Tibial nerve (tissue), 4 donors: ENCODE measurements at regions not wholly inside any gene's neighbourhood (a gene's known extent, or its start where the extent isn't known, plus 50 kb on each side); places are given as distances from the start of the nearest gene placed in this dataset.

Experiments
- DNase-seq, 2 donors: peaks; one replicate each; pipeline ENCODE4 v3.0.0-alpha.2; 2019; ENCODE audit warnings: low spot score in 2 of 2
- H3K27ac ChIP-seq, 4 donors: fragments of 200-600 bp; sonication (generic) in 3 of 4; one replicate each; pipeline ENCODE4 v1.5.1; 2017 to 2019; ENCODE audit warnings: mild to moderate bottlenecking in 1 of 4
- H3K27me3 ChIP-seq, 2 donors: fragments of 200-600 bp; sonication (generic) in 1 of 2; one replicate each; pipeline versions ENCODE4 v1.5.1 to v1.6.0; 2017 to 2019
- H3K36me3 ChIP-seq, 3 donors: fragments of 200-600 bp; sonication (generic); one replicate each; pipeline ENCODE4 v1.5.1; 2018 to 2019
- H3K4me1 ChIP-seq, 4 donors: fragments of 200-600 bp; sonication (generic) in 3 of 4; one replicate each; pipeline ENCODE4 v1.5.1; 2017 to 2019
- H3K4me3 ChIP-seq, 4 donors: fragments of 200-600 bp; sonication (generic) in 3 of 4; one replicate each; pipeline ENCODE4 v1.5.1; 2017 to 2019; ENCODE audit warnings: mild to moderate bottlenecking in 1 of 4, moderate library complexity in 1 of 4
- H3K9me3 ChIP-seq, 4 donors: fragments of 200-600 bp; sonication (generic) in 3 of 4; one replicate each; pipeline ENCODE4 v1.5.1; 2017 to 2019
- CTCF ChIP-seq, 5 experiments: fragments of 200-600 bp in 3 of 5; fragments of 450-650 bp in 2 of 5; sonication (generic) in 3 of 5; IDR thresholded peaks; one replicate each; pipeline ENCODE4 v1.5.1; 2016 to 2019; ENCODE audit warnings: antibody characterized with exemption in 5 of 5, mild to moderate bottlenecking in 3 of 5, moderate library complexity in 2 of 5
- EP300 ChIP-seq, 2 donors: sonication (generic); formaldehyde crosslinking; IDR thresholded peaks; one replicate each; pipeline ENCODE4 v1.6.1; 2017; ENCODE audit warnings: antibody characterized with exemption in 2 of 2, mild to moderate bottlenecking in 1 of 2
- POLR2A ChIP-seq, 2 donors: fragments of 450-650 bp; IDR thresholded peaks; one replicate each; pipeline ENCODE4 v1.6.1; 2017; ENCODE audit warnings: antibody characterized with exemption in 2 of 2, mild to moderate bottlenecking in 2 of 2, moderate library complexity in 2 of 2
- WGBS, 2 donors: methylation state at CpG; one replicate each; pipeline ENCODE4 v1.1.5; 2018; 5-methylcytosine and 5-hydroxymethylcytosine counted together

- Histone ChIP-seq H3K4me3 (no peak overlapping the region), H3K27me3 (no peaks in the 10 kb centered on the region), H3K36me3 (no peaks in the 10 kb centered on the region), H3K27ac (no peak overlapping the region), H3K4me1 (no peaks in the 10 kb centered on the region), H3K9me3 (no peaks in the 10 kb centered on the region)
- 87 to 92% methylated on average over 2 of the region's 2 CpGs for WGBS, 2 donors
- DNase-seq = no peak
- no peak for TF ChIP-seq EP300 (IDR thresholded peaks at IDR 0.05)
- no peak for TF ChIP-seq POLR2A (IDR thresholded peaks at IDR 0.05)
- TF ChIP-seq CTCF (IDR thresholded peaks at IDR 0.05) = no peak
Observed at GRCh38 chr2:139946690-139947089, 1166.5 kb upstream of the NXPH2 start.

GRCh38 chr2:139940686-139941085, 1160.5 kb upstream of the NXPH2 start:
- H3K9me3 ChIP-seq = peaks cover 0 to 7% (median 0%) of the 10 kb centered on the region in 4 donors
- TF ChIP-seq POLR2A (IDR thresholded peaks at IDR 0.05) = no peak
- no peak for TF ChIP-seq CTCF (IDR thresholded peaks at IDR 0.05)
- no peak for TF ChIP-seq EP300 (IDR thresholded peaks at IDR 0.05)
- 92 to 100% methylated on average over 1 of the region's 1 CpG for WGBS, 2 donors
- DNase-seq = no peak
- no peak overlapping the region for H3K27ac ChIP-seq
- no peaks in the 10 kb centered on the region for H3K4me1 ChIP-seq
- H3K27me3 ChIP-seq = no peaks in the 10 kb centered on the region
- H3K36me3 ChIP-seq = no peaks in the 10 kb centered on the region
- no peak overlapping the region for H3K4me3 ChIP-seq

GRCh38 chr2:139925903-139926302, 1145.7 kb upstream of the NXPH2 start:
- WGBS, 2 donors = 39 to 47% methylated on average over 1 of the region's 1 CpG
- no peaks in the 10 kb centered on the region for H3K36me3 ChIP-seq
- H3K9me3 ChIP-seq = no peaks in the 10 kb centered on the region
- no peaks in the 10 kb centered on the region for H3K4me1 ChIP-seq
- H3K27me3 ChIP-seq = no peaks in the 10 kb centered on the region
- H3K27ac ChIP-seq = no peak overlapping the region
- TF ChIP-seq EP300 (IDR thresholded peaks at IDR 0.05) (no peak), CTCF (IDR thresholded peaks at IDR 0.05) (no peak), POLR2A (IDR thresholded peaks at IDR 0.05) (no peak)
- no peak overlapping the region for H3K4me3 ChIP-seq
- no peak for DNase-seq

GRCh38 chr2:139924070-139924469, 1143.9 kb upstream of the NXPH2 start:
- Histone ChIP-seq H3K36me3 (no peaks in the 10 kb centered on the region), H3K4me1 (no peaks in the 10 kb centered on the region), H3K4me3 (no peak overlapping the region), H3K27me3 (no peaks in the 10 kb centered on the region), H3K9me3 (no peaks in the 10 kb centered on the region), H3K27ac (no peak overlapping the region)
- TF ChIP-seq POLR2A (IDR thresholded peaks at IDR 0.05) (no peak), CTCF (IDR thresholded peaks at IDR 0.05) (no peak), EP300 (IDR thresholded peaks at IDR 0.05) (no peak)
- 81 to 85% methylated on average over 5 of the region's 5 CpGs for whole genome bisulfite sequencing, 2 donors
- DNase-seq = no peak

- no peaks in the 10 kb centered on the region for H3K27me3 ChIP-seq
- no peaks in the 10 kb centered on the region for H3K9me3 ChIP-seq
- no peak for TF ChIP-seq POLR2A (IDR thresholded peaks at IDR 0.05)
- no peak for TF ChIP-seq EP300 (IDR thresholded peaks at IDR 0.05)
- no peak for TF ChIP-seq CTCF (IDR thresholded peaks at IDR 0.05)
- no peak for DNase-seq
- no peaks in the 10 kb centered on the region for H3K36me3 ChIP-seq
- no peak overlapping the region for H3K27ac ChIP-seq
- no peaks in the 10 kb centered on the region for H3K4me1 ChIP-seq
- H3K4me3 ChIP-seq = no peak overlapping the region
- 87 to 90% methylated on average over 3 of the region's 3 CpGs for WGBS, 2 donors
Observed at GRCh38 chr2:139918982-139919381, 1138.8 kb upstream of the NXPH2 start.
